Cardiac muscle cell (in vitro differentiated cells and primary cell): ENCODE measurements at regions not wholly inside any gene's neighbourhood (a gene's known extent, or its start where the extent isn't known, plus 50 kb on each side); places are given as distances from the start of the nearest gene placed in this dataset.

ENCODE experiments used
- DNase-seq, 2 donors: peaks; one replicate each; pipeline versions ENCODE4 v3.0.0 to v3.0.0-alpha.2; 2010 to 2017; ENCODE audit warnings: low read depth in 1 of 2, low spot score in 1 of 2
- H3K27ac ChIP-seq: fragments of 200-600 bp; sonication (generic); 2 replicates; pipeline ENCODE4 v1.5.1; 2016
- H3K27me3 ChIP-seq: fragments of 200-600 bp; sonication (generic); 2 replicates; pipeline ENCODE4 v1.6.0; 2016; ENCODE audit warnings: control low read depth
- H3K36me3 ChIP-seq: fragments of 200-600 bp; sonication (generic); 2 replicates; pipeline ENCODE4 v1.5.1; 2016; ENCODE audit warnings: control low read depth
- H3K4me1 ChIP-seq: fragments of 200-600 bp; sonication (generic); 2 replicates; pipeline ENCODE4 v1.8.1; 2017; ENCODE audit warnings: low read depth, mild to moderate bottlenecking, mixed run types
- H3K4me3 ChIP-seq: fragments of 200-600 bp; sonication (generic); 2 replicates; pipeline ENCODE4 v1.5.1; 2016; ENCODE audit warnings: mild to moderate bottlenecking
- H3K9me3 ChIP-seq: fragments of 200-600 bp; sonication (generic); 2 replicates; pipeline ENCODE4 v1.5.1; 2017; ENCODE audit warnings: low read depth, mild to moderate bottlenecking, control low read depth
- TF ChIP-seq, protein P1 (sequence below): IDR thresholded peaks from 2 replicates; pipeline ENCODE4 v1.5.1; 2012; ENCODE audit warnings: low read depth, mild to moderate bottlenecking, low read length

DNA sequence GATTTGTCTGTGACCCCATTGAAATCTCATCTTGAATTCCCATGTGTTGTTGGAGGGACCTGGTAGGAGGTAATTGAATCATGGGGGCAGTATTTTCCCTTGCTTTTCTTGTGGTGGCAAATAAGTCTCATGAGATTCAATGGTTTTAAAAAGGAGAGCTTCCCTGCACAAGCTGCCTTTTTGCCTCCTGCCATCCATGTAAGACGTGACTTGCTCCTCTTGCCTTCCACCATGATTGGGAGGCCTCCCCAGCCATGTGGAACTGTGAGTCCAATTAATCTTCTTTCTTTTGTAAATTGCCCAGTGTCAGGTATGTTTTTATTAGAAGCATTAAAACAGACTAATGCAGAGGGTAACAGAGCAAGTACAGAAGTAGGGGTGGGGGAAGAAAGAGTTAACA is 1097.0 kb upstream of the ADGRB3 start:
- H3K27ac ChIP-seq = no peak overlapping the region
- no peaks in the 10 kb centered on the region for H3K9me3 ChIP-seq
- no peak for DNase-seq
- H3K36me3 ChIP-seq = no peaks in the 10 kb centered on the region
- H3K4me3 ChIP-seq = no peak overlapping the region
- H3K4me1 ChIP-seq = no peaks in the 10 kb centered on the region
- no peaks in the 10 kb centered on the region for H3K27me3 ChIP-seq
- TF ChIP-seq, protein P1, sequence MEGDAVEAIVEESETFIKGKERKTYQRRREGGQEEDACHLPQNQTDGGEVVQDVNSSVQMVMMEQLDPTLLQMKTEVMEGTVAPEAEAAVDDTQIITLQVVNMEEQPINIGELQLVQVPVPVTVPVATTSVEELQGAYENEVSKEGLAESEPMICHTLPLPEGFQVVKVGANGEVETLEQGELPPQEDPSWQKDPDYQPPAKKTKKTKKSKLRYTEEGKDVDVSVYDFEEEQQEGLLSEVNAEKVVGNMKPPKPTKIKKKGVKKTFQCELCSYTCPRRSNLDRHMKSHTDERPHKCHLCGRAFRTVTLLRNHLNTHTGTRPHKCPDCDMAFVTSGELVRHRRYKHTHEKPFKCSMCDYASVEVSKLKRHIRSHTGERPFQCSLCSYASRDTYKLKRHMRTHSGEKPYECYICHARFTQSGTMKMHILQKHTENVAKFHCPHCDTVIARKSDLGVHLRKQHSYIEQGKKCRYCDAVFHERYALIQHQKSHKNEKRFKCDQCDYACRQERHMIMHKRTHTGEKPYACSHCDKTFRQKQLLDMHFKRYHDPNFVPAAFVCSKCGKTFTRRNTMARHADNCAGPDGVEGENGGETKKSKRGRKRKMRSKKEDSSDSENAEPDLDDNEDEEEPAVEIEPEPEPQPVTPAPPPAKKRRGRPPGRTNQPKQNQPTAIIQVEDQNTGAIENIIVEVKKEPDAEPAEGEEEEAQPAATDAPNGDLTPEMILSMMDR = no peak

DNA sequence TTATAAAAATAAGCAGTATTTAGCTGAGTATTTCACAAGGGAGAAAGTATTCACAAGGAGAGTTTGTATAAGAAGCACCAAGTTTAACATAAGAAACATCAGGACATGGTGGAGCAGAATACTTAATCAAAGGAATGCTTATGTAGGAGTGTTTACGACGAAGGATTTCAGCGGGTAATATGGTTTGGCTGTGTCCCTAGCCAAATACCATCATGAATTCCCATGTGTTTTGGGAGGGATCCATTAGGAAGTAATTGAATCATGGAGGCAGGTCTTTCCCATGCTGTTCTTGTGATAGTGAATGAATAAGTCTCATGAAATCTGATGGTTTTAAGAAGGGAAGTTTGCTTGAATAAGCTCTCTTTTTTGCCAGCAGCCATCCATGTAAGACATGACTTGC is 1099.1 kb upstream of the ADGRB3 start:
- Histone ChIP-seq H3K4me3 (no peak overlapping the region), H3K27me3 (no peaks in the 10 kb centered on the region), H3K4me1 (no peaks in the 10 kb centered on the region), H3K27ac (no peak overlapping the region), H3K36me3 (no peaks in the 10 kb centered on the region), H3K9me3 (no peaks in the 10 kb centered on the region)
- TF ChIP-seq, protein P1 = no peak
- peak in 1 of 2 donors; percentile 26 for DNase-seq

DNA sequence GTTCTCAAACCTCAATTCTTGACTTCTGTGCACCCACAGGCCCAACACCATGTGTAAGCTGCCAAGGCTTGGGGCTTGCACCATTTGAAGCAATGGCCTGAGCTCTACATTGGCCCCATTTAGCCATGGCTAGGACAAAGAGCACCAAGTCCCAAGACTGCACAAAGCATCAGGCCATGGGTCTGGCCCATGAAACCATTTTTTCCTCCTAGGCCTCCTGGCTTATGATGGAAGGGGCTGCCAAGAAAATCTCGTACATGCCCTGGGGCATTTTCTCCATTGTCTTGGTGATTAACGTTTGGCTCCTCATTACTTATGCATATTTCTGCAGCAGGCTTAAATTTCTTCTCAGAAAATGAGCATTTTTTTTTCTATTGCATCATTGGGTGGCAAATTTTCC is 1128.7 kb upstream of the ADGRB3 start:
- Histone ChIP-seq H3K36me3 (no peaks in the 10 kb centered on the region), H3K4me1 (no peaks in the 10 kb centered on the region)

DNA sequence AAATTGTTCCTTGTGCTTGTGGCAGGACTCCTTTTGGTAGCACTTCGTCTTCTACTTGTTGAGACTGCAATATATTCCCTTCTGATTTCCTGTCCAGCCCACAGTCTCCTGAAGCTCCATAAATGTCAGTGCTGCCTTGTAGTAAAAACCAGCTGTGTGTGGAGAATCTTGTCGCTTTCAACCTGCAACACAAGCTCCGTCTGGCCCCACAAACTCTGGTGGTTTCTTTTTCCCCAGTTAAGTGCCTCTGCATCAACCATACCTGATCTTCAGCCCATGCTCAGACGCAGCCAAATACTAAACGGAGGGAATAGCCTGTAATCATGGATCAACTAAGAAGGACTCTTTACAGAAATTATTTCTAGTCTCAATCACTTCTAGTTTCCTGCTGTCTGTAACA is 1133.3 kb upstream of the ADGRB3 start:
- no peaks in the 10 kb centered on the region for H3K4me1 ChIP-seq

More for the DNA sequence above, 1128.7 kb upstream of the ADGRB3 start:
- no peaks in the 10 kb centered on the region for H3K9me3 ChIP-seq
- DNase-seq = no peak
- H3K27me3 ChIP-seq = no peaks in the 10 kb centered on the region
- no peak overlapping the region for H3K4me3 ChIP-seq
- TF ChIP-seq, protein P1 = no peak
- no peak overlapping the region for H3K27ac ChIP-seq

GRCh38 chr6:67497749-67498148 is 1137.3 kb upstream of the ADGRB3 start:
- H3K4me3 ChIP-seq = no peak overlapping the region
- TF ChIP-seq, protein P1 = no peak

More for the DNA sequence above, 1133.3 kb upstream of the ADGRB3 start:
- Histone ChIP-seq H3K27ac (no peak overlapping the region), H3K4me3 (no peak overlapping the region), H3K9me3 (no peaks in the 10 kb centered on the region), H3K27me3 (no peaks in the 10 kb centered on the region), H3K36me3 (no peaks in the 10 kb centered on the region)
- DNase-seq = peak in 1 of 2 donors; percentile 10
- TF ChIP-seq, protein P1 = no peak

DNA sequence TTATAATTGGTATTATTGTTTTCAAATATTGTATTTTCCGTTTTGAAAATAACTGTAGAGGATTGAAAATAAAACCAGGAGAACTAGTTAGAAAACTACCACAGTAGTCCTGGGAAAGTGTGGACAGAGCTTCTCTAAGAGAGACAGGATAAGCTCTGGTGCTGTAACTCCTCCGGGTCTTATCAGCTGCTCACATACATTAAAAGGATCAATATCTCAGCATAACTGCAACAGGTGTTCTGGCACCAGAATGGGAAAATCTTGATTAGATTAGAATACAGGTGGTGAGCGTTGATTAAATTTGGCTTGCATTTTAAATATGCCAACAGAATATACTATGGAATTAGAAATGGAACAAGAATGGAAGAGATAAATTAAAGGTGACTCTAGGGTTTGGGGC is 1138.9 kb upstream of the ADGRB3 start:
- Histone ChIP-seq H3K36me3 (no peaks in the 10 kb centered on the region), H3K4me1 (no peaks in the 10 kb centered on the region), H3K9me3 (no peaks in the 10 kb centered on the region), H3K27ac (no peak overlapping the region), H3K27me3 (no peaks in the 10 kb centered on the region), H3K4me3 (no peak overlapping the region)
- TF ChIP-seq, protein P1 = no peak
- no peak for DNase-seq

More at GRCh38 chr6:67497749-67498148, 1137.3 kb upstream of the ADGRB3 start:
- H3K36me3 ChIP-seq = no peaks in the 10 kb centered on the region
- H3K27ac ChIP-seq = no peak overlapping the region
- no peaks in the 10 kb centered on the region for H3K27me3 ChIP-seq
- no peaks in the 10 kb centered on the region for H3K9me3 ChIP-seq
- no peaks in the 10 kb centered on the region for H3K4me1 ChIP-seq
- no peak for DNase-seq
